SU-DHL-6 (cell line): ENCODE measurements at regions not wholly inside any gene's neighbourhood (a gene's known extent, or its start where the extent isn't known, plus 50 kb on each side); places are given as distances from the start of the nearest gene placed in this dataset.

Experiments used
- CTCF ChIP-seq: fragments of 200-600 bp; sonication (generic); IDR thresholded peaks from one replicate; pipeline ENCODE4 v1.5.1; 2017; ENCODE audit warnings: antibody characterized with exemption, mild to moderate bottlenecking, low read length, moderate library complexity; ENCODE audit not compliant: insufficient read depth, poor library complexity, severe bottlenecking
- EZH2phosphoT487 ChIP-seq: fragments of 200-600 bp; sonication (generic), shearing (Covaris generic); conservative IDR thresholded peaks from 2 replicates; pipeline ENCODE4 v1.6.1; 2018; ENCODE audit warnings: mild to moderate bottlenecking, antibody characterized with exemption, low read length, moderate library complexity, mixed read lengths

GRCh38 chr7:69060516-69060915 lies 537.8 kb upstream of the AUTS2 start:
- TF ChIP-seq EZH2phosphoT487: no peak
- TF ChIP-seq CTCF: no peak
